HUES6 (cell line): ENCODE measurements at regions not wholly inside any gene's neighbourhood (a gene's known extent, or its start where the extent isn't known, plus 50 kb on each side); places are given as distances from the start of the nearest gene placed in this dataset.

Experiments
- H3K27ac ChIP-seq: 2 replicates; pipeline ENCODE4 v1.7.0; 2013; ENCODE audit warnings: low read depth, mild to moderate bottlenecking, low read length, inconsistent platforms
- H3K27me3 ChIP-seq: 2 replicates; pipeline ENCODE4 v1.6.1; 2013; ENCODE audit warnings: low read length; ENCODE audit not compliant: control insufficient read depth, insufficient read depth
- H3K36me3 ChIP-seq: 2 replicates; pipeline ENCODE4 v1.6.1; 2013; ENCODE audit warnings: low read length; ENCODE audit not compliant: control insufficient read depth, insufficient read depth
- H3K4me1 ChIP-seq: 2 replicates; pipeline ENCODE4 v1.6.1; 2013; ENCODE audit warnings: low read length; ENCODE audit not compliant: control insufficient read depth, insufficient read depth
- H3K4me3 ChIP-seq: 2 replicates; pipeline ENCODE4 v1.5.1; 2013; ENCODE audit warnings: low read depth, low read length
- H3K9ac ChIP-seq: one replicate; pipeline ENCODE4 v1.6.1; 2013; ENCODE audit warnings: mild to moderate bottlenecking, low read length
- H3K9me3 ChIP-seq: 2 replicates; pipeline ENCODE4 v1.6.1; 2013; ENCODE audit warnings: low read depth, low read length; ENCODE audit not compliant: control insufficient read depth, insufficient read depth

DNA sequence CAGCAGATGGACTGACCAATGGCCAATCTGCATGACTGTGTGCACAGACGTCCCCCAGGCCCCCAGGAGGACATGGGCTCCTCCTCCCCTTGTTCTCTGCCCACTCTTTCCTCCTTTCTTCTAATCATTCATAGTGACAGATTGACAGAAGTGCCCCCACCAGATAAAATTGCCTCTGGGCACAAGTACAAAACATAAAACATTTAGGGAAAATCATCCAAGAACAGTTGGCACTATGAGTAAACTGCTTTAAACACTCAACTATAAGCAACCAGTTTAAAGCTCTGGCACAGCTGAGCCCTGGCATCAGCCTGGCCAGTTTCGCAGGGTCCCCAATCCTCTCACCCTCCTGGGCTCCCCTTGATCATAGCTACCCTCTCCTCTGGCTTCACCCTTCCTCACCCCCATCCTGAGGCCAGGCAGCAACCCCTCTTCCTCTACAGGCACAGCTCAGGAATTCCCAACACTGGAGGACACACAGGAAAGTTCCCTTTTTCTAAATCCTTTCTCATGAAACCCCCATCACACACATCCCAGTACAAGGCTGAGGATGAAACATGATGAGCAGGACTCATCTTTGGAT is 232.9 kb downstream of the BUD13 start:
- Histone ChIP-seq H3K4me1 (peaks cover 4% of the 10 kb centered on the region; the same call in 1 of the 2 replicates), H3K27me3 (peaks cover 48% of the 10 kb centered on the region), H3K36me3 (no peaks in the 10 kb centered on the region)

DNA sequence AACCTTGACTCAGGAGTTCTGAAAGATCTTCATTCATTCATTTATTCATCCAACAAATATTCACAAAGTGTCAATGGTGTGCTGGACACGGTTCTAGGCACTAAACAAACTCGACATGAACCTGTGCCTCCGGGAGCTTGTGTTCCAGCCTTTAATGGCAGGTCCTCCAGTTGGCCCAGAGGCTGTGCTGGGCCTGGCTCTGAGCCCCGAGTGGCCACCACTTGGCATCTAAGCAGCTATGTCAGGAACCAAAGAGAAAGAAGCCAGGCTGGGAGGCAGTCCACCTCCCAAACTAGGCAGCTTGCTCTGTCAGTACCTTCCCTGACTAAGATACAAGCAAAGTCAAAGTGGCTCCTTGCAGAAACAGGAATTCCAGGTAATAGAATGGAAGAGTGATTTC is 233.6 kb downstream of the BUD13 start:
- no peak overlapping the region for H3K4me3 ChIP-seq

More for the DNA sequence above, 232.9 kb downstream of the BUD13 start:
- H3K27ac ChIP-seq: no peak overlapping the region
- no peak overlapping the region for H3K4me3 ChIP-seq
- 0 out of 2 replicates have a peak, but pooled peaks cover 6% of the 10 kb centered on the region for H3K9me3 ChIP-seq
- no peak overlapping the region for H3K9ac ChIP-seq

DNA sequence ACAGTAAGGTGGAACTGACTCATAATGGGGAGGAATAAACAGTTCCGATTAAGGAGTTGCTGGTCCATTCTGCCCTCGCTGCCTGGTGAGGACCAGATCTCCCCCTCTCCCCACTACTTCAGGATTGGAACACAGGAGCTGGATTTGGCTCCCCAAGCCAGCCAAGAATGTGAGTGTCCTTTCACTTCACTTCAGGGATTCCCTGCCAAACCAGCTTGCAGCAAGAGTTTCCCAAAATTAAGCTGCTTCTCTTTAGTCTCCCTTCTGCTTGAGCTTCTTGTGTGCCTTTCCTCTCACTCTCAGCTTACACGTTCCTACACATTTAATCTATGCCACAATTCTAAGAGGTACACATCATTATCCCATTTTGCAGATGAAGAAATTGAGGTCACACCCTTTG is 234.1 kb downstream of the BUD13 start:
- Histone ChIP-seq H3K9me3 (0 out of 2 replicates have a peak, but pooled peaks cover 6% of the 10 kb centered on the region), H3K9ac (no peak overlapping the region), H3K4me1 (peaks cover 7% of the 10 kb centered on the region; the same call in 1 of the 2 replicates), H3K4me3 (no peak overlapping the region), H3K27me3 (peaks cover 36% of the 10 kb centered on the region), H3K36me3 (no peaks in the 10 kb centered on the region), H3K27ac (no peak overlapping the region)

More for the DNA sequence above, 233.6 kb downstream of the BUD13 start:
- Histone ChIP-seq H3K9ac (no peak overlapping the region), H3K27me3 (peaks cover 41% of the 10 kb centered on the region), H3K9me3 (0 out of 2 replicates have a peak, but pooled peaks cover 6% of the 10 kb centered on the region), H3K27ac (no peak overlapping the region), H3K36me3 (no peaks in the 10 kb centered on the region), H3K4me1 (peaks cover 4% of the 10 kb centered on the region; the same call in 1 of the 2 replicates)

DNA sequence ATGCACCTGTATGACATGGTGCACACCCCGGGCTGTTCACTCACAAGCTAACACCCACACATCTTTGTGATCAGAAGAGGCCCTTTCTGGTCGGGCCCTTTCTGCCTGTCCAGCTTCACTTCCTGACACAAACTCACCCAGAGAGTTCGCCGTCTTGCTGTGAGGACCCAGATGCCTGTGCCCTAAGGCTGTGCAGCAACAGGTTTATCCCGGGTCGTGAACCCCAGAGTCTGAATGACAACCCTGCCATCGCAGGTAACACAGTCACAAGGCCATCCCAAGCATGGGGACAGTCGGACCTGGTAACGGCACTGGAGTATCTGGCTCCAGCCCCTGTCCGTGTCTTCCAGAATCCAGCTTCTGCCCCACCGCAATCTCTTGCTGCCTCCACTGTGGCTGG is 235.1 kb downstream of the BUD13 start:
- Histone ChIP-seq H3K4me1 (peaks cover 13% of the 10 kb centered on the region), H3K27me3 (peaks cover 27% of the 10 kb centered on the region), H3K4me3 (no peak overlapping the region), H3K9me3 (0 out of 2 replicates have a peak, but pooled peaks cover 6% of the 10 kb centered on the region), H3K9ac (no peak overlapping the region), H3K36me3 (no peaks in the 10 kb centered on the region), H3K27ac (no peak overlapping the region)

DNA sequence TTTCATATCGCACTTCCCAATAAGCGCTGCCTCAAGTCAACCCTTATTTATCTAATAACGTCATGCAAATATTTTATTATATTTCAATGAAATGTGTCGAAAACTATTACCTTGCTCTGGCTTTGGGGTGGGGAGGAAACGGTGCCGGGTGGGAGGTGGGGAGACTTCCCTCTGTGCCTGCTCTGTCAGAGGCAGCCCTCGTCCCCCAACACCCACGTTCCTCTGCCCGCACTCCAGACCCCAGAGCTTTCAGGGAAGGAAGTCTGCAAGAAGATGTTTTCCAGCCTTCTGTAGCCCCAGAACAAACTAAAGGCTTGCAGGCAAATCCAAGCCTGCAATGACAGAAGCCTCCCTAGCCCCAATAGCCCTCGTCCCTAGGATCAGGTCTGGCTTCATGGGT is 235.7 kb downstream of the BUD13 start:
- no peaks in the 10 kb centered on the region for H3K36me3 ChIP-seq
- H3K27ac ChIP-seq: no peak overlapping the region
- H3K27me3 ChIP-seq: peaks cover 22% of the 10 kb centered on the region
- no peak overlapping the region for H3K4me3 ChIP-seq
- H3K4me1 ChIP-seq: peaks cover 13% of the 10 kb centered on the region
- 0 out of 2 replicates have a peak, but pooled peaks cover 6% of the 10 kb centered on the region for H3K9me3 ChIP-seq
- H3K9ac ChIP-seq: no peak overlapping the region

DNA sequence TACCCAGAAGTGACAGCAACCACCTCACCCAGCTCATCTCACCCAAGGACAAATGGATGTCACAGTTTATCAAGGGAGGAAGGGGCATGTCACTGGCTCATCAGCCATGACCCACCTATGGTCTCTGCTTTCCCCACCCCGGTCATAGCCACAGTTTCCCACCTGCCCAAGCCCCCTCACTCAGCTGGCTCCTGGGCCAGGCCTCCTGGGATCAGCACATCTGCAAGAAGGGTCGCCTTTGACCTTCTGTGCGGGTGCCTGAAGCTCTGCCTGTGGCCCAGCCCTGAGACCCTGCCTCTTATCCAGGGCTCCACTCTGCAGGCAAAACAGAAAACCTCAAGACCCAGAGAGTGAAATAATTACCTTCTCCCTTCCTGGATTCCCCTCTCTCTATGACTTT is 236.4 kb downstream of the BUD13 start:
- peaks cover 13% of the 10 kb centered on the region for H3K4me1 ChIP-seq
- H3K9me3 ChIP-seq: 0 out of 2 replicates have a peak, but pooled peaks cover 6% of the 10 kb centered on the region
- peaks cover 22% of the 10 kb centered on the region for H3K27me3 ChIP-seq
- H3K36me3 ChIP-seq: no peaks in the 10 kb centered on the region
- no peak overlapping the region for H3K27ac ChIP-seq
- H3K9ac ChIP-seq: no peak overlapping the region
- no peak overlapping the region for H3K4me3 ChIP-seq

DNA sequence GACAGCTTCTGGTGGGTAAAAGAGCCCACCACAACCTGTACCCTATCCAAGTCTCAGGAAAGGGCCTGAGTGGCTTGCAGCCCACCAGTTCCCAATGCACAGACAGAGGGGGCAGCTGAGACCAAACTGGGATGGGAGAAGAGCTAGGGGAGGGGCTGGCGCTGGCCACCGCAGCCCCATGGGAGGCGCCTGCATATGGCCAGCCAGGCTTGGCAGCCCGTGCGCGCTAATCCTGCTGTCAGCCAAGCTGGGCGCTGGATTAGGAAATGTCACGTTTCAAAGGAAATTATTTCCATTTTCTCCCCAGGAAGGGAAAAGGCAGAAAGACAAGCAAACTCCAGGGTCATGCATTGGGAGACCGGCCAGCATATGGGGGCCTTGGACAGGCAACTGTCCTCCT is 236.8 kb downstream of the BUD13 start:
- Histone ChIP-seq H3K27ac (no peak overlapping the region), H3K9ac (no peak overlapping the region), H3K4me1 (peaks cover 13% of the 10 kb centered on the region), H3K4me3 (no peak overlapping the region), H3K9me3 (peaks cover 6% of the 10 kb centered on the region), H3K27me3 (peaks cover 23% of the 10 kb centered on the region), H3K36me3 (no peaks in the 10 kb centered on the region)

DNA sequence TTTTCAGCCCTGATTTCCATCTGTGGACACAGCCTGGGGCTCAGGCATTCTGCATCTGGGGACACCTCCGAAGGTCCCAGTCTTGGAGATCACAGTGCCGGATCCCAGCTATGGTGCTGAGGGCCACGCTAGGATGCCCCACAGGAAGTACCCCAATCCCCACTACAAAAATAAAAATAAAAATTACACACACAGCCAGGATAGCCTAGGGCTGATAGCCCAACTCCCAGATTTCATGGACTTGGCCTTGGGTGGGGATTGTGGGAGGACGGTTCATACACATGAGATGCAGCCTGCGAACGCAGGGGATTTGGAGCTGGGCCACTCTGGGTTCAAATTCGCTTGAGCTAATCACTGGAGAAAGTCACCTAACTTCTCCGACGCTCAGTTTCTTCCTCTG is 237.7 kb downstream of the BUD13 start:
- H3K27me3 ChIP-seq: peaks cover 23% of the 10 kb centered on the region
- peaks cover 11% of the 10 kb centered on the region for H3K9me3 ChIP-seq
- no peak overlapping the region for H3K27ac ChIP-seq
- H3K9ac ChIP-seq: no peak overlapping the region
- no peaks in the 10 kb centered on the region for H3K36me3 ChIP-seq
- H3K4me3 ChIP-seq: no peak overlapping the region
- peaks cover 13% of the 10 kb centered on the region for H3K4me1 ChIP-seq

DNA sequence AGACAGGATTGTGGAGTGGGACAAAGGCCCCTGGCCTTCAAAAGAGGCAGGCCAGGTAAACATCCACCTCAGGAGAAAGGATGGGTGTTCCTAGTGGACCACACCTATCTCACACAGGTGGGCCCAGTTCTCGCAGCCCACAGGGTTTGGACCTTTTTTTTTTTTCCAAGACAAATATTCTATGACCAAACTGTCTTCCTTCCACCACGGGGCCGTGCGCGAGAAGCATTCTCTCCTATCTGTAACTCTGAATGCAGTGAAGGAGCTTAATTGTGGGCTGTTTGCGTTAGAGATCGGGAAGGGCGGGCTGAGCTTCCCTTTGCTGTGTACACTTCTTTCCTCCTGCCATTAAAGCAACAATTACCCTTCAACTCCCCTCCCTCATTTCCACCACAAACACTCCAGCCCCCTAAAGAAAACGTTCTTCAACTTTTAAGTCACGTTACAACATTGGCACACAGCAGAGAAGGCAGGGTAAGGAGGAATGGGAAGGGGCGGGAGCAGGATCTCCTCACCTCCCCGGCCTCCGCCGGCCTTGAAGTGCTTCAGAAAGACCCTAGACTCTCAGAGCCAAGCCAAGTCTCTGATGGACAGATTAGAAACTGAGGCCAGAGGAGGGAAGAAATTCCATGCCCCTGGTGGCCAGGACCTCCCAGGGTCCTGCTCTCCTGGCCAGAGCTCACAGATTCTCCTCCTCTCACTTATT is 238.4 kb downstream of the BUD13 start:
- Histone ChIP-seq H3K9me3 (peaks cover 10% of the 10 kb centered on the region), H3K4me3 (no peak overlapping the region), H3K9ac (no peak overlapping the region), H3K4me1 (peaks cover 13% of the 10 kb centered on the region), H3K27ac (no peak overlapping the region), H3K27me3 (peaks cover 23% of the 10 kb centered on the region), H3K36me3 (no peaks in the 10 kb centered on the region)

DNA sequence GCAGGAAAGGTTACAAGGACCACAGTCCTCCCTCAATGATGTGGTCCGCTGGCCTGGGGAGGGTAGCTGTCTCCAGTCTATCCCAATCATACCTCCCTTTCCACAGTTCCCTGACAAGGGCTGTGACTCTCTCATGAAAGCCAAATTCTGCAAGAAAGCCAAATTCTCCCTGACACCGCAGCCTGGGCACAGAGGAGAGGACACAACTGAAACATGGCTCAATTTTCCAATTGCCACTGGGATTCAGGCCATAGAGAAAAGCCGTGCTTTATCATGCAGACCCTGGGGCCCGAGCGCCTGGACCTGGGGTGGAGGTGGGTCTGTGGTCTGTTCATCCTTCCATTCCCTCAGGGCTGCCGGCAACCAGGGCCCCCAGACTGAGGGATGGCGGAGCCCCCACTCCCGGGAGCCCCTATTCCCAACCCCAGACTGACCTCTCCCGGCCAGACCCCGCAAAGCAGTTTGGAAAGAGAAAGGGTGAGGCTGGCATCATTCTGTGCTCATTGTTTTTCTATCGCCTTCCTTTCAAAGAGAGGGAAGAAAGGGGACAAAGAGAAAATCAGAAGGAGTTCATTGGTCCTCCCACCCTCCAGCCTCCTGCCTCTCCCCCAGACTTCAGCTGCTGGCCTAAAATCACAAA is 239.5 kb downstream of the BUD13 start:
- H3K9me3 ChIP-seq: peaks cover 5% of the 10 kb centered on the region
- H3K4me3 ChIP-seq: no peak overlapping the region
- peaks cover 18% of the 10 kb centered on the region for H3K27me3 ChIP-seq

DNA sequence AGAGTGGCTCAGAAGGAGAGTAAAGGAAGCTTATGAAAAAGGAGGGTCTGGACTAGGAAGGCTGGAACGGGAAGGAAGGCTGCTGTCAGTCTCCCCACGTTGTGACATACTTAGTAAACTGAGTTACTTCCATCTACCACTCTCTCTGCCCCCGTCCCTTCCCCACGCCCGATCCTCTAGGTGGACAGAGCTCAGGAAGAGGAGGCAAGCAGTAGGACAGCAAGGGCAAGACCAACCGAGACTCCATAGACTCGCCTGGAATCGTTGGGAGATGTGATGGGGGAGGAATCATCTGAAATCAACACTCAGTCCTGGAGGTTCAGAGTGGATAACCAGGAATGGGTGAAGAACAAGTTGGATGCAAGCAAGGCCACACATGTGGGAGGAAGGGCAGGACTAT is 240.7 kb downstream of the BUD13 start:
- no peak overlapping the region for H3K4me3 ChIP-seq
- H3K4me1 ChIP-seq: peaks cover 13% of the 10 kb centered on the region
- no peak overlapping the region for H3K9ac ChIP-seq
- H3K36me3 ChIP-seq: no peaks in the 10 kb centered on the region
- peaks cover 5% of the 10 kb centered on the region for H3K9me3 ChIP-seq
- no peak overlapping the region for H3K27ac ChIP-seq
- peaks cover 7% of the 10 kb centered on the region; the same call in 1 of the 2 replicates for H3K27me3 ChIP-seq

More for the DNA sequence above, 239.5 kb downstream of the BUD13 start:
- peaks cover 13% of the 10 kb centered on the region for H3K4me1 ChIP-seq
- H3K9ac ChIP-seq: no peak overlapping the region
- no peak overlapping the region for H3K27ac ChIP-seq
- H3K36me3 ChIP-seq: no peaks in the 10 kb centered on the region
